Activated CD8-positive, alpha-beta T cell treated with anti-CD3 and anti-CD28 coated beads, Interleukin-2, amount 10 ng/mL, durations not matched to agents 7 days and 5 days (primary cell): ENCODE measurements at regions not wholly inside any gene's neighbourhood (a gene's known extent, or its start where the extent isn't known, plus 50 kb on each side); places are given as distances from the start of the nearest gene placed in this dataset.
"Not testable (repeated sequence)": the region's sequence is repeated elsewhere in the genome, so short reads cannot be mapped to it uniquely, and the experiment has no call there.

Experiments used
- ATAC-seq: fragments of 150-1000 bp; cut with Tn5 transposase; one replicate; pipeline ENCODE4 v1.10.0; 2021; ENCODE audit warnings: moderate library complexity
- CTCF ChIA-PET: fragments of 350-600 bp; sonication (Branson Sonifier 250); formaldehyde crosslinking; loops from one replicate; lab custom pipeline; 2021; ENCODE audit warnings: antibody characterized with exemption; lab: Charles Lee
- POLR2A ChIA-PET: fragments of 350-600 bp; sonication (Branson Sonifier 250); formaldehyde crosslinking; loops from one replicate; lab custom pipeline; 2021; ENCODE audit warnings: antibody characterized with exemption; lab: Charles Lee
- DNase-seq: peaks from one replicate; pipeline ENCODE4 v3.0.0-alpha.2; 2020
- H3K27ac Mint-ChIP-seq: one replicate; pipeline ENCODE4 v1.8.0; 2021; ENCODE audit warnings: mild to moderate bottlenecking, mixed read lengths
- H3K27me3 Mint-ChIP-seq: one replicate; pipeline ENCODE4 v1.8.0; 2021; ENCODE audit warnings: low read depth, mixed read lengths
- H3K36me3 Mint-ChIP-seq: one replicate; pipeline ENCODE4 v1.8.0; 2021; ENCODE audit warnings: low read depth, mixed read lengths
- H3K4me1 Mint-ChIP-seq: one replicate; pipeline ENCODE4 v1.8.0; 2021; ENCODE audit warnings: low read depth, mixed read lengths
- H3K4me3 Mint-ChIP-seq: one replicate; pipeline ENCODE4 v1.8.0; 2021; ENCODE audit warnings: mild to moderate bottlenecking, mixed read lengths
- H3K9me3 Mint-ChIP-seq: one replicate; pipeline ENCODE4 v1.8.0; 2022; ENCODE audit warnings: mixed read lengths; ENCODE audit not compliant: insufficient read depth

GRCh38 chr3:152773633-152774032 lies 61.3 kb upstream of the P2RY1 start:
- Mint-ChIP-seq H3K4me3 (no peak overlapping the region), H3K36me3 (no peaks in the 10 kb centered on the region), H3K4me1 (no peaks in the 10 kb centered on the region), H3K9me3 (no peaks in the 10 kb centered on the region), H3K27me3 (no peaks in the 10 kb centered on the region), H3K27ac (no peak overlapping the region)
- DNase-seq (no peak), ATAC-seq (no peak)
- POLR2A ChIA-PET: no interaction called here
- CTCF ChIA-PET: no interaction called here

GRCh38 chr3:152774230-152774629 lies 60.7 kb upstream of the P2RY1 start:
- ATAC-seq, DNase-seq, CTCF ChIA-PET, H3K27me3 Mint-ChIP-seq, H3K27ac Mint-ChIP-seq, POLR2A ChIA-PET, H3K9me3 Mint-ChIP-seq, H3K4me3 Mint-ChIP-seq, H3K4me1 Mint-ChIP-seq, H3K36me3 Mint-ChIP-seq: not testable (repeated sequence)

GRCh38 chr3:152778022-152778421 lies 56.9 kb upstream of the P2RY1 start:
- ChIA-PET POLR2A (no interaction called here), CTCF (no interaction called here)
- no peaks in the 10 kb centered on the region for H3K36me3 Mint-ChIP-seq
- no peak for ATAC-seq
- DNase-seq: no peak
- no peaks in the 10 kb centered on the region for H3K4me1 Mint-ChIP-seq
- H3K9me3 Mint-ChIP-seq: no peaks in the 10 kb centered on the region
- H3K27ac Mint-ChIP-seq: no peak overlapping the region
- H3K4me3 Mint-ChIP-seq: no peak overlapping the region
- H3K27me3 Mint-ChIP-seq: no peaks in the 10 kb centered on the region

- Mint-ChIP-seq H3K4me3 (no peak overlapping the region), H3K4me1 (no peaks in the 10 kb centered on the region), H3K27ac (no peak overlapping the region), H3K27me3 (peaks cover 2% of the 10 kb centered on the region), H3K36me3 (no peaks in the 10 kb centered on the region), H3K9me3 (no peaks in the 10 kb centered on the region)
- CTCF ChIA-PET: interaction anchor here (0.6 kb wide), 1 partner anchor 1502 kb away, joined by 3 read pairs; no protein-coding TSS in a partner anchor
- DNase-seq (no peak), ATAC-seq (no peak)
- POLR2A ChIA-PET: no interaction called here
Measured at GRCh38 chr3:152779653-152780052, 55.3 kb upstream of the P2RY1 start.

- H3K36me3 Mint-ChIP-seq: no peaks in the 10 kb centered on the region
- H3K27me3 Mint-ChIP-seq: peaks cover 2% of the 10 kb centered on the region
- no peaks in the 10 kb centered on the region for H3K4me1 Mint-ChIP-seq
- no peak overlapping the region for H3K27ac Mint-ChIP-seq
- CTCF ChIA-PET: no interaction called here
- POLR2A ChIA-PET: no interaction called here
- ATAC-seq (no peak), DNase-seq (no peak)
- no peak overlapping the region for H3K4me3 Mint-ChIP-seq
- no peaks in the 10 kb centered on the region for H3K9me3 Mint-ChIP-seq
Measured at GRCh38 chr3:152780553-152780952, 54.4 kb upstream of the P2RY1 start.

- Mint-ChIP-seq H3K27me3 (peaks cover 2% of the 10 kb centered on the region), H3K9me3 (no peaks in the 10 kb centered on the region), H3K4me3 (no peak overlapping the region), H3K36me3 (no peaks in the 10 kb centered on the region), H3K4me1 (no peaks in the 10 kb centered on the region), H3K27ac (no peak overlapping the region)
- ATAC-seq (no peak), DNase-seq (no peak)
- POLR2A ChIA-PET: no interaction called here
- CTCF ChIA-PET: no interaction called here
Measured at GRCh38 chr3:152785051-152785450, 49.9 kb upstream of the P2RY1 start.
